ENCODE measurements at regions not wholly inside any gene's neighbourhood (a gene's known extent, or its start where the extent isn't known, plus 50 kb on each side); places are given as distances from the start of the nearest gene placed in this dataset.

DNA sequence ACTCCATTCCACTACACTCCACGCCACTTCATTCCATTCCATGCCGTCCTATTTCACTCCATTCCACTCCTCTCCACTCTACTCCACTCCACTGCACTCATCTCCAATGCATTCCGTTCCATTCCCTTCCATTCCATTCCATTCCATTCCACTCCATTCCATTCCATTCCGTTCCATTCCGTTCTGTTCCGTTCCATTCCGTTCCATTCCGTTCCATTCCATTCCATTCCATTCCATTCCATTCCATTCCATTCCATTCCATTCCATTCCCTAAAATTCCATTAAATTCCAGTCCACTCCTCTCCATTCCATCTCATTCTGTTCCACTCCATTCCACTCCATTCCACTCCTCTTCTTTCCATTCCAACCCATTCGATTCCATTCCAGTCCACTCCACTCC is 1139.1 kb downstream of the TSPY10 start:
- Histone ChIP-seq H3K27me3 (ENCODE audit: insufficient read depth, low read length) (no peaks in the 10 kb centered on the region), H3K4me3 (replicated peaks in 1 of 2; ENCODE audit: low read depth in 1 of 2, low read length in 2 of 2) (no peak overlapping the region), H3K79me2 (ENCODE audit: insufficient read depth, low read length) (no peaks in the 10 kb centered on the region), H3K9ac (ENCODE audit: low read length) (no peak overlapping the region), H3K4me2 (ENCODE audit: low read length) (no peak overlapping the region), H3K9me2 (ENCODE audit: insufficient read depth) (no peaks in the 10 kb centered on the region), H3K27ac (ENCODE audit: low read depth, low read length) (no peak overlapping the region), H2AFZ (ENCODE audit: low read depth, low read length, poor library complexity, severe bottlenecking) (no peak overlapping the region), H3K36me3 (ENCODE audit: control insufficient read depth in 1 of 2, insufficient read depth in 2 of 2, low read length in 2 of 2) (no peaks in the 10 kb centered on the region), H4K20me1 (ENCODE audit: insufficient read depth) (no peaks in the 10 kb centered on the region), H3K4me1 (ENCODE audit: control insufficient read depth in 1 of 2, insufficient read depth in 2 of 2, low read length in 2 of 2) (no peaks in the 10 kb centered on the region), H3K9me3 (ENCODE audit: control insufficient read depth in 1 of 2, insufficient read depth in 1 of 2, low read depth in 1 of 2, low read length in 2 of 2) (peaks cover 0 to 5% of the 10 kb centered on the region in 2 experiments; a peak in 3 of 4 replicates)
- TF ChIP-seq TCF7L2 (IDR thresholded peaks at IDR 0.05; ENCODE audit: borderline replicate concordance, extremely low read depth, insufficient read depth, insufficient read length) (no peak), FOSL1 (IDR thresholded peaks at IDR 0.05; ENCODE audit: low read depth) (no peak), EZH2phosphoT487 (IDR thresholded peaks at IDR 0.05; ENCODE audit: borderline replicate concordance) (no peak)
- intact Hi-C loops (cut with micrococcal nuclease): no loop called here
- ChIA-PET CTCF (no interaction called here), POLR2A (no interaction called here), RAD21 (ENCODE audit: low non-redundant PET in 1 of 2, low total read pairs in 2 of 2, uncharacterized antibody in 2 of 2, unreplicated experiment in 2 of 2) (no interaction called here)
- DNase-seq (ENCODE audit: low read depth, low spot score) (no peak), ATAC-seq (no peak)
- BruUV-seq (replicated peaks): no TSS peak

DNA sequence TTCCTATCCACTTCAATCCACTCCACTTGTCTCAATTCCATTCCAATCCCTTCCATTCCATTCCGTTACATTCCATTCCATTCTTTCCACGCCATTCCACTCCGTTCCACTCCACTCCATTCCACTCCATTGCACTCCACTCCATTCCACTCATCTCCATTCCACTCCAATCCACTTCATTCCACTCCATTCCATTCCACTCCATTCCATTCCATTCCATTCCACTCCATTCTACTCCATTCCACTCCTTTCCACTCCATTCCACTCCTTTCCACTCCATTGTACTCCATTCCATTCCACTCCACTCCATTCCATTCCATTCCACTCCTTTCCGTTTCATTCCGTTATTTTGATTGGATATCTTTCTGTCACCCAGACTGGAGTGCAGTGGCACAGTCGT is 1158.7 kb downstream of the TSPY10 start:
- Histone ChIP-seq H3K27ac (ENCODE audit: low read depth, low read length) (no peak overlapping the region), H3K9ac (ENCODE audit: low read length) (no peak overlapping the region), H3K9me3 (ENCODE audit: control insufficient read depth in 1 of 2, insufficient read depth in 1 of 2, low read depth in 1 of 2, low read length in 2 of 2) (peaks cover 4 to 5% of the 10 kb centered on the region in 2 experiments; a peak in 2 of 4 replicates), H3K36me3 (ENCODE audit: control insufficient read depth in 1 of 2, insufficient read depth in 2 of 2, low read length in 2 of 2) (no peaks in the 10 kb centered on the region), H3K4me2 (ENCODE audit: low read length) (no peak overlapping the region), H3K4me1 (ENCODE audit: control insufficient read depth in 1 of 2, insufficient read depth in 2 of 2, low read length in 2 of 2) (no peaks in the 10 kb centered on the region), H3K9me2 (ENCODE audit: insufficient read depth) (no peaks in the 10 kb centered on the region), H3K79me2 (ENCODE audit: insufficient read depth, low read length) (no peaks in the 10 kb centered on the region), H3K27me3 (ENCODE audit: insufficient read depth, low read length) (no peaks in the 10 kb centered on the region), H4K20me1 (ENCODE audit: insufficient read depth) (no peaks in the 10 kb centered on the region), H3K4me3 (replicated peaks in 1 of 2; ENCODE audit: low read depth in 1 of 2, low read length in 2 of 2) (no peak overlapping the region), H2AFZ (ENCODE audit: low read depth, low read length, poor library complexity, severe bottlenecking) (no peak overlapping the region)
- RAD21 ChIA-PET (ENCODE audit: low non-redundant PET in 1 of 2, low total read pairs in 2 of 2, uncharacterized antibody in 2 of 2, unreplicated experiment in 2 of 2): no interaction called here
- BruUV-seq (replicated peaks): no TSS peak
- DNase-seq (ENCODE audit: low read depth, low spot score) (no peak), ATAC-seq (no peak)
- intact Hi-C loops (cut with micrococcal nuclease): no loop called here
- TF ChIP-seq POLR2A (IDR thresholded peaks at IDR 0.05; ENCODE audit: borderline replicate concordance, extremely low read depth, insufficient read depth, insufficient read length) (no peak), CBX3 (IDR thresholded peaks at IDR 0.05; ENCODE audit: low read depth) (no peak), EZH2 (IDR thresholded peaks at IDR 0.05) (no peak), FOSL1 (IDR thresholded peaks at IDR 0.05; ENCODE audit: low read depth) (no peak), ZFX (IDR thresholded peaks at IDR 0.05) (no peak), SRF (IDR thresholded peaks at IDR 0.05; ENCODE audit: low read depth) (no peak), POLR2AphosphoS5 (IDR thresholded peaks at IDR 0.05; ENCODE audit: low read depth, low read length) (no peak)
- TF ChIP-seq, protein P1, sequence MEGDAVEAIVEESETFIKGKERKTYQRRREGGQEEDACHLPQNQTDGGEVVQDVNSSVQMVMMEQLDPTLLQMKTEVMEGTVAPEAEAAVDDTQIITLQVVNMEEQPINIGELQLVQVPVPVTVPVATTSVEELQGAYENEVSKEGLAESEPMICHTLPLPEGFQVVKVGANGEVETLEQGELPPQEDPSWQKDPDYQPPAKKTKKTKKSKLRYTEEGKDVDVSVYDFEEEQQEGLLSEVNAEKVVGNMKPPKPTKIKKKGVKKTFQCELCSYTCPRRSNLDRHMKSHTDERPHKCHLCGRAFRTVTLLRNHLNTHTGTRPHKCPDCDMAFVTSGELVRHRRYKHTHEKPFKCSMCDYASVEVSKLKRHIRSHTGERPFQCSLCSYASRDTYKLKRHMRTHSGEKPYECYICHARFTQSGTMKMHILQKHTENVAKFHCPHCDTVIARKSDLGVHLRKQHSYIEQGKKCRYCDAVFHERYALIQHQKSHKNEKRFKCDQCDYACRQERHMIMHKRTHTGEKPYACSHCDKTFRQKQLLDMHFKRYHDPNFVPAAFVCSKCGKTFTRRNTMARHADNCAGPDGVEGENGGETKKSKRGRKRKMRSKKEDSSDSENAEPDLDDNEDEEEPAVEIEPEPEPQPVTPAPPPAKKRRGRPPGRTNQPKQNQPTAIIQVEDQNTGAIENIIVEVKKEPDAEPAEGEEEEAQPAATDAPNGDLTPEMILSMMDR (IDR thresholded peaks at IDR 0.05 in 2 of 3, conservative IDR thresholded peaks at IDR 0.05 in 1 of 3; ENCODE audit: borderline replicate concordance in 1 of 3, insufficient read depth in 1 of 3, low read depth in 2 of 3, low read length in 2 of 3): no peak
- TF ChIP-seq, protein P2, sequence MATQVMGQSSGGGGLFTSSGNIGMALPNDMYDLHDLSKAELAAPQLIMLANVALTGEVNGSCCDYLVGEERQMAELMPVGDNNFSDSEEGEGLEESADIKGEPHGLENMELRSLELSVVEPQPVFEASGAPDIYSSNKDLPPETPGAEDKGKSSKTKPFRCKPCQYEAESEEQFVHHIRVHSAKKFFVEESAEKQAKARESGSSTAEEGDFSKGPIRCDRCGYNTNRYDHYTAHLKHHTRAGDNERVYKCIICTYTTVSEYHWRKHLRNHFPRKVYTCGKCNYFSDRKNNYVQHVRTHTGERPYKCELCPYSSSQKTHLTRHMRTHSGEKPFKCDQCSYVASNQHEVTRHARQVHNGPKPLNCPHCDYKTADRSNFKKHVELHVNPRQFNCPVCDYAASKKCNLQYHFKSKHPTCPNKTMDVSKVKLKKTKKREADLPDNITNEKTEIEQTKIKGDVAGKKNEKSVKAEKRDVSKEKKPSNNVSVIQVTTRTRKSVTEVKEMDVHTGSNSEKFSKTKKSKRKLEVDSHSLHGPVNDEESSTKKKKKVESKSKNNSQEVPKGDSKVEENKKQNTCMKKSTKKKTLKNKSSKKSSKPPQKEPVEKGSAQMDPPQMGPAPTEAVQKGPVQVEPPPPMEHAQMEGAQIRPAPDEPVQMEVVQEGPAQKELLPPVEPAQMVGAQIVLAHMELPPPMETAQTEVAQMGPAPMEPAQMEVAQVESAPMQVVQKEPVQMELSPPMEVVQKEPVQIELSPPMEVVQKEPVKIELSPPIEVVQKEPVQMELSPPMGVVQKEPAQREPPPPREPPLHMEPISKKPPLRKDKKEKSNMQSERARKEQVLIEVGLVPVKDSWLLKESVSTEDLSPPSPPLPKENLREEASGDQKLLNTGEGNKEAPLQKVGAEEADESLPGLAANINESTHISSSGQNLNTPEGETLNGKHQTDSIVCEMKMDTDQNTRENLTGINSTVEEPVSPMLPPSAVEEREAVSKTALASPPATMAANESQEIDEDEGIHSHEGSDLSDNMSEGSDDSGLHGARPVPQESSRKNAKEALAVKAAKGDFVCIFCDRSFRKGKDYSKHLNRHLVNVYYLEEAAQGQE (IDR thresholded peaks at IDR 0.05; ENCODE audit: low read depth): no peak
- TF ChIP-seq, protein P3, sequence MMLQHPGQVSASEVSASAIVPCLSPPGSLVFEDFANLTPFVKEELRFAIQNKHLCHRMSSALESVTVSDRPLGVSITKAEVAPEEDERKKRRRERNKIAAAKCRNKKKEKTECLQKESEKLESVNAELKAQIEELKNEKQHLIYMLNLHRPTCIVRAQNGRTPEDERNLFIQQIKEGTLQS (IDR thresholded peaks at IDR 0.05): no peak
- TF ChIP-seq, protein P4, sequence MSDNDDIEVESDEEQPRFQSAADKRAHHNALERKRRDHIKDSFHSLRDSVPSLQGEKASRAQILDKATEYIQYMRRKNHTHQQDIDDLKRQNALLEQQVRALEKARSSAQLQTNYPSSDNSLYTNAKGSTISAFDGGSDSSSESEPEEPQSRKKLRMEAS (IDR thresholded peaks at IDR 0.05): no peak
- CTCF ChIA-PET: no interaction called here
- POLR2A ChIA-PET: no interaction called here

All from HCT116 (cell line).